Fibroblast of peridontal ligament (primary cell): ENCODE measurements at regions not wholly inside any gene's neighbourhood (a gene's known extent, or its start where the extent isn't known, plus 50 kb on each side); places are given as distances from the start of the nearest gene placed in this dataset.
"Not testable (repeated sequence)": the region's sequence is repeated elsewhere in the genome, so short reads cannot be mapped to it uniquely, and the experiment has no call there.

Experiments used
- DNase-seq: peaks from one replicate; pipeline ENCODE4 v3.0.0-alpha.2; 2010; ENCODE audit errors: extremely low read depth

DNA sequence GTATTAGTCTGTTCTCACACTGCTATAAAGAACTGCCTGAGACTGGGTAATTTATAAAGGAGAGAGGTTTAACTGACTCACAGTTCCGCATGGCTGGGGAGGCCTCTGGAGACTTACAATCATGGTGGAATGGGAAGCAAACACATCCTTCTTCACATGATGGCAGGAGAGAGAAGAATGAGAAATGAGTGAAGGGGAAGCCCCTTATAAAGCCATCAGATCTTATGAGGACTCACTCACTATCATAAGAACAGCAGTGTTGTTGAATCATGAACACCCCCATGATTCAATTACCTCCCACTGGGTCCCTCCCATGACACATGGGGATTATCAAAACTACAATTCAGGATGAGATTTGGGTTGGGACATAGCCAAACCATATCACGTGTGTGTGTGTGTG is 1764.4 kb upstream of the SEL1L start:
- DNase-seq = not testable (repeated sequence)

DNA sequence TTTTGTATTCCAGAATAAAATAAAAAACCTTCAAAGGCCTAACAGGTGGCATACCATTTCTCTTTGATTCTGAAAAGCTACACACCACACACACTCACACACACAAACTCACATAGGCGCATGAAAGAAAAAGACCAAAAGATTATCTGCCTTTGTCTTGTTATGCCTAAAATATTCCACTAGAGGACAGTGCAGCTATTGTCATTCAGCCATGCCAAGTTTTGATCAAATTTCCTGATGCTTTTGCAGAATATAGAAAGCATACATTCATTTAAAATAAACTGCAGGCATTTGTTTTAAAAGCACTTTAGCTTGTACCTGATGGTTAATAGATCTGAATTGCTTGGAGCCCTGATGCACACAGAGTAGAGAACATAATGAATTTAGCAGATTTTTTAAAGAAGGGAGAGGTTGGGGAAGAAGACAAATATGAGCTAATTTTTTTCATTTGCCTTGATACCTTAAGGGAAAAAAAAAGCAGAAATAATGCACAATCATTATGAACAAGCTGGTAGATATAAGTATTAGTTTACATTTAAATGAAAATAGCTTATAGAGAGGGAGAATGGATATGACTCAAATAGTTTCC is 1766.9 kb upstream of the SEL1L start:
- DNase-seq = peak; percentile 53

DNA sequence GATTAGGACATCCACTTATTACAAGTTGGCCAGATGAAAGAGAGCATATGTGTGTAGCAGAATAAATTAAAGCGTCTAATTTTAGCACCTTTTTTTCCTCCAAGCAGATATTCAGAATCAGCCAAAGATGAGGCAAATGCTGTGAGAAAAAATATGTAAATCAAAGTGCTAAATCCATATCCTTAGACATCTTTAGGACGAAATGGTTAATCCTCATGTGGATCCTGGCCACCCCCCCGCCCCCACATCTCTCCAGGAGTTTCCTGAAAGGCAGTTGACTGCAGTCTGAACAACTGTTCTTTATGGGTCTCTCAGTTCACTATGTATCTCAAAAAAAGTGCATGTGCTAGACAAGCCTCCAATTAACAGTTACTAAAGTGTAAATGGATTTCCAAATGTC is 1768.1 kb upstream of the SEL1L start:
- no peak for DNase-seq

DNA sequence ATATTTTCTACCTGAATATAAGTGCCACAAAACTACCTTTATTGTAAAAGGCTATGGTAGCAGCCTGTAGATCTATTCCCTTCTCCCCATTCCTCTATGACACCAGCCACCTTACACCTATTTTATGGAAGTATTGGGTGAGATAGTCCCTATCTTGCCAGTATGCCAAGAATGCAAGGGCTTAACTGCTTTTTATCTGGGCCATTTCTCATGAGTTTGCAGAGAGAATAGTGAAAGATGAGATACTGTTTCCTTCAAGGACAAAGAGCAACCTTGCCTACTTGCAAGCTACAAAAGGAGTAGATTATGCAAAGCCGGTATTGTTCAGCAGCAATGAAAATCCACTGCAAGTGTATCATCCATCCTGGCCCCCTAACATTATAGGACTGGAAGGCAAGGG is 1775.6 kb upstream of the SEL1L start:
- DNase-seq = no peak

DNA sequence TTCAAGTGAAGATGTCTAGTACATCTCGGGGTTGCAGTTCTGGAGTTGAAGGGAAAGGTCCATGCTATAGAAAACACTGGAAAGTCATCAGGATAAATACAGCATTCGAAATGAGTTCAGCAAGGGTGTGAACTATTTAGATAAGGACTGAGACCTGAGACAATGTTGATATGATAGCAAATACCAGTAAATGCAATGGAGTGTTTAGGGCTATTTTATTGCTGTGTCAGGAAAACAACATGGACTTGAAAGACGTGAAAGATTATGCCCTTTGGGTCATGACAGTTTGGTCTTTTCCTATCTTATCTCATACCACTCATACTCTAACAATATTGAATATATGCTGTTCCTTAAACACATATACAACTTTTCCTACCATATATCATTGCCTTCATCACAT is 1776.2 kb upstream of the SEL1L start:
- DNase-seq = no peak

DNA sequence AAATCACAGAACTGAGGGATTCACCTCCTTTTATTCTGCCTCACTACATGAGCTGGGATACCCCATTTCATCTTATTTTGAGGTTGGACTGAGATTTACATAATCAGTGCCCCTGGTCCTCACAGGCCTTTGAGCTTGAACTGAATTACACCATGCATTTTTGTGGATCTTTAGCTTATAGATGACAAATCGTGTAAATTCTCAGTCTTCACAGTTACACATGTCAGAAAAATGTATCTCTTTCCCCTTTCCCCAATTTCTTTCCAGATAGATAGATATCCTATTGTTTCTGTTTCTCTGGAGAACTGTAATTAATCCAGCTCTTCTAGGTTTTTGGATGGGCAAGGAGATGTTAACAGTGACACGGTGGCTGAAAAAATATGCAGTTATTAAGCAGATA is 1778.9 kb upstream of the SEL1L start:
- DNase-seq = no peak

DNA sequence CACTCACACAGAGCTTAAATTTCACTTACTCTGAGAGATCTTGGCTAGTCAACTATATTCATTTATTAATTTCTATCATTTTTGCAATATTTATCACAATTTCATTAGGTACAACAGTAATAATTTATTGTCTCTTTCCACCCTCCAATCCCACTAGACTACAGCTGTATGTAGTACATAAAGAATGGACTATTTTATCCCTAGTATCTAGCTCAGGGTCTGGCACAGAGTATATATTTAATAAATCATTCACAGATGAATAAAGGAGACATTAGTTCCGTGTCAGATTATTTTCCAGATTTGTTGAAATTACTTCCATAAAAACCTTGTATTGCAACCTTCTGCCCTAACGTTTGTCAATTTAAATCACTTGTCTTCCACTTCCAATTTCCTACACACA is 1781.1 kb upstream of the SEL1L start:
- DNase-seq = no peak

DNA sequence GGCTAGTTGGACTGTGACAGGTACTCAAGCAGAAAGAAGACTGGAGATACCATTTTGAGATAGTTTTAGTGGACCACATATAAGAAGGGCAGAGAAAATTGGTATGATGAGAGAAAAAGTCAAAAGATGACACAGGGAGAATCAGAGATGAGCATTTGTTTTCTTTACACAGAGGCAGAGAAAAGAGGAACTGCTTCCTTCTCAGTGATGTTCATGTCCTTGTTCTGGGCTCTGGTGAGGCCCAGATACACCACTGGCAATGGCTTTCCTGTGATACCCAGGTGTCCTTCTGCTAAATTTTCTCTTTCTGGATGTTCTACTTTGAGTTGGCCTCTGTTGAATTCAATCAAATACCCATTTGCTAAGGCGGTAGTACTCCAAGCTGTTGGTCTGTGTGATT is 1782.7 kb upstream of the SEL1L start:
- no peak for DNase-seq

DNA sequence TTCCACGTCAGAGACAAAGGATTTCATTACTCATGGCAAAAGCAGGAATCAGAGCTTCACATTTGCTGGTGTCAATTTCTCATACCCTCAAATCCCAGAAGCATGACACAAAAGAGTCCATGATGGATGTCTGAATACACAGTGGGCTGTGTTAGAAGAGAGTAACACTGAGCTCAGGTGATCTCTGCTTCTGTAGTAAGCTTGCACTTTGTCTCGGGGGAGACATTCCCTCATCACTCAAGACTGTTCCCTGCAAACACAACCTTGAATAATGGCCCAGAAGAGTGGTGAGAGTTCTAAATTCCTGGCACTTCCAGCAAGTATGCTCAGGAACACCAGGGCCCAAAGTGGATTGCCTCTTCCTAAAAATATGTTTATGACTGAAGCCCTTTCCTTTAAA is 1787.2 kb upstream of the SEL1L start:
- DNase-seq = no peak

DNA sequence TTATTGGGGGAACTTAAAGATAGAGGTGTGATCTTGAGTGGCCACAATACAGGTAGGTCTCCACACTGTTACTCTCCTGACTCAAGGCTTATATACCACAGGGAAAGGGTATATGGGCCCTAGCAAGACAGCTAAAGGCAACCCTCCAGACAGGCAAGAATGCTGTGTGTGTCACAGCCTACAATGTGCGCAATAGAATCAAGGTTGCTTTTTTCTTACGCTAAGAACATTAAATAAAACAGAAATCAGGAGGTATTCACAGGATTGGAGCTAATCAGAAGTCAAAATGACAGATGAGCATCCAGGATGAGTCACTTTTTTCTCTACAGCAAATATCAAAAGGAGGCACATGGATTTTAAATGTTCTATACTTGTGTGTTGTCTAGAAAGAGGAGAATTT is 1797.9 kb upstream of the SEL1L start:
- DNase-seq = no peak

DNA sequence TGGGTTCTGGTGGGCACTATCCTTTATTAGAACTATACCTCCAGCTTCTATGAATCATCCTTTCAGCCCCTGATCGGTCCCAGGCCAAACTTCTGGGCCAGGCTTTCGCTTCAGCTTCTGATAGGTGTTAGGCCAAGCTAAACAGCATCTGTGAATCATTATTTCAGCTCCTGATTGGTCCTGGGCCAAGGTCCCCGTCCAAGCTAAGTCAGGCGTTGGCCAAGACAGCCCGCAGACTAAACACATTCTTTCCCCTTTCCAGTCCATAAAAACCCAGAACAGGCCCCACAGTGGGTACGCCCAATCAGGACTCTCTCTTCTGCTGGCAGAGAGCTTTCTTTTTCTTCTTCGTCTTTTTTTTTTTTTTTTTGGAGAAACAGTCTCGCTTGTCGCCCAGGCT is 1808.9 kb upstream of the SEL1L start:
- DNase-seq = peak; percentile 5

DNA sequence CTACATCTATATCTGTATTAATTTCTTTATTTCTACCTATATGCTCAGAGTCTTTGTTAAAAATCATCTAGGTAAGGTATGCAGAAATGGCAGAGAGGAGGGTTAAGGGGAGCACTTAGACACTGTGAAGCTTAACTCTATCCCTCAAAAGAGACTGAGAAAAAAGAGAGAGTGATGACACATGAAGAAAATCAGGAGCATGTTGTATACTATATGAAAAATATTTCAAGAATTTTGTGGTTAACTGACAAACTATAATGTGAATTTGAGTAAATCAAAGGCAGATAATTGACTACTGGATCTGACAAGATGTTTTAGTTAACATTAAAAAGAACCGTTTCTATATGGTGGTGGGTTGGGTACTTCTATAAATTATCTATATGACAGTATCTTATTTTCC is 1814.2 kb upstream of the SEL1L start:
- peak; percentile 30 for DNase-seq

DNA sequence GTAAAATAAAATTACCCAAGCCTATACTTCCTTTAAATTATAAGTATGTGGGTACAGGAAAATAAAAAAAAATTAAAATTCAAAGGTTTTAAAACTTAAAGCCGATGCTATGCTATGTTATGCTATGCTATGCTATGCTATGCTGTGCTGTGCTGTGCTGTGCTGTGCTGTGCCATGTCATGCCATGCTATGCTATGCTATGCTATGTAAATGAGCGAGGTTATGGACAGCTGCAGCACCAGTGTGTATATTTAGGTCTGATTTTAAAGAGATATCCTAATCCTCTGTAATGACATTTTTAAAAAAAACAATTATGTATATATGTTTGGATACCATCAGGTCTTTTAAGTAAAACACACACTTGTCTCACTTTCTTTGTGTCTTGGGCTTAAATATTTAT is 1822.0 kb upstream of the SEL1L start:
- DNase-seq = no peak

DNA sequence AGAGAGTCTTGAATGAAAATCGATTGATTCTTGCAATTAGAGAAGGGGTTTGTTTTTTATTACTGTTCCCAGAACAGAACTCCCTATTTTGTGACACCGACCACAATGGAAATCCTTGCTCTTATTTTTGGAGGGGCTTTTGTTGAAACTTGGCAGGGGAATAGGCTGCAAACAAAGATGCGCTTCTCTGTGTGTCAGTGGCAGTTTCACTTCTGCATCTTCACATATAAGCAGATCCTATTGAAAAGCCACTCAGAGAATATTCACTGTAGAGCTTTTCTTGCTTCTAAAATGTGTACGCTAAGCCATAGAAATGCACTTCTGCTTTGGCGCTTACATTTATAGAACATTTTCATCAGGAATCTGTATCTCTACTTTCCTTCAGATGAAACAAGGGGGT is 1822.4 kb upstream of the SEL1L start:
- DNase-seq = no peak

DNA sequence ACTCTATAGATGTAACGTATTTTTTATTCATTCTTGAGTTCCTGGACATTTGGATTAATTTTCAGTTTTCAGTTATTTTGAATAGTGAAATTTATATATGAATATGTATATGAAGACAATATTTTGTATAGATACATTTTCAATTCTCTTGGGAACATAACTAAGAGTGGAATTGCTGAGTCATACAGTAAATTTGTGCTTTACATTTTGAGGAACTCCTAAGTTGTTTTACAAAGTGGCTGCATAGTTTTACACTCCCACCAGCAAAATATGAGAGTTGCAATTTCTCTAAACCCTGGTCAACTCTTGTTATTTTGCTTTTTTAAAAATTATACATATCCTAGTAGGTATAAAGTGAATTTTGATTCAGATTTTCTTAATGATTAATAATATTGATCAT is 1838.6 kb upstream of the SEL1L start:
- no peak for DNase-seq

DNA sequence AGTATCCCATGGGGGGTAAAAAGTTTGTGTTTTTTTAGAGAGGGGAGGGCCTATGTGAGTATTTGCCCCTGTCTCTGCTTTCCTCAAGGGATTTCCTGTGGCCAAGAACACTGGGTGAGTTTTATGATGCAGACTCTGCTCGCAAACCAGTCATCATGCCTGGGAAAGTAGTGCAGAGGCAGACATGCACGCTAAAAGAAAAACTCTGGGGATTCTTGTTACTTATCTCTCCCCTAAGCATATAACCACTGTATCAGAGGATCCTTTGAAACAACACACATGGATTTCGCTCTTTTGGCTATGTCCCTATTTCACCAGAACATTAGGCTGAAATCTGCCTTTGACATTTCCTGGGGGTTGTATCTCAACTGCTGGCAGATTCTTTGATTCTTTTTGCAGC is 1845.8 kb upstream of the SEL1L start:
- peak; percentile 5 for DNase-seq

DNA sequence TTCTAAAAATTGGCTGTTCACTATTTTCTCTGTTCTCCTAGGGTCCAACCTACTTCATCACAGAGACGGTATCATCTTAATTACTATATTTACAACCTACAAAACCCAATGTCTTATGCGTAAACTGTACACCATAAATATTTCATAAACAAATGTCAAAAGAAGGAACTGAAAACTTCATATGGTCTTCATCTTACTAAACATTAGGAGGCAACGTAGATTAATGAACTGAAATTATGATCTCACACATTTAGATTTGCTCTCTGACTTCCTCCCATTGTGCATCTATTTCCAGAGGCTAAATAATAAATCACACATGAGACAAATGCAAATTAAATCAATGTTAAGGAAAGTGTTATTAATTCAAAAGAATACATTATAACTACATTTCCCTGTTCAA is 1850.6 kb upstream of the SEL1L start:
- DNase-seq = no peak

DNA sequence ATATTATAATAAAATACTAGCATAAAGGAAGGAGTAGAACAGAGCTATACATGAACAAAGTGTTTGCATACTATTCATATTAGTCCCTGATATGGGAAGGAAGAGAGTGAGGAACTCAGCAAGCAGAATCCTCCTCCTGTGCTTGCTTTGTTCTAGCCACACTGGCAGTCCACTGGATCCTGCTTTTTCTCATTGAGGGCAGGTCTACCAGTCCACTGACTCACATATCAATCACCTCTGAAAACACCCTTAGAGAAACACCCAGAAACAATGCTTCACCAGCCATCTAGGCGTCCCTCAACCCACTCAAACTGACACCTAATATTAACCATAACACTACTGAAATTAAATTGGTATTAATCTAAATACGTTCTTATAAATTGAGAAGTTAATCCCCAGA is 1861.7 kb upstream of the SEL1L start:
- no peak for DNase-seq

DNA sequence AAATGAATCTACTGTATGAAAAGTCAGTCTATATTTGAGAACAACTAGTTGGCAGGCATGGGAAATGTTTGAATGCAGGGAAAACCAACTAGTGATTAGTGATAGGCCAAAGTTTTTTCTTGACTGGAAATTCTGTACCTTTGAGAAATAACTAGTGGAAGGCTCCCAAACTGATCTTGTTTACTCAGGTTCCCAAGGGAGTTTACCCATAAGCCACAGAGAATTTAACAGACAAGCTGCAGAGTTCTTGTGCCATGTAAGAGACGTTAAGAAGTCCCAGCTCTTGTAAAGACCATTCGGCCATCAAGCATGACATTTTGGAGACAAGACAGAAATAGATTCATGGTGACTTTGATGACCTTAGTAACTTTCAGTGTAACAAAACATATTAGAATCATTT is 1882.8 kb upstream of the SEL1L start:
- peak; percentile 18 for DNase-seq

DNA sequence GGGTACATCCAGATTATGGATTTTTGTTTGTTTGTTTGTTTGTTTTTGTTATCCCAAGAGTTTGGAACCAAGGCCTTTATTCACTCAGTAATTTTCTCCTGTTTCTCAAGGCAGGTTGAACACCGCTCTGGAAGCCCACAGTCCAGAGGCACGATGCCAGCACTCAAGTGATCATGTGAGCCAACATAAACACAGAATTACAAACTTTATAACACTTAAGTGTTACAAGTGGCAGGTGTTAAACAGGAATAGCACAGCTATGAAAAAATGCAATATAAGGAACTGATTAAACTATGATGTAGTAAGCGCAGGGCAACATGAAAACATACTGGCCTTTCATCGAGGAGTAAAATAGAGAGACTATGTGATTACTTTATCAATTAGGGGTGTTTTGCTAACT is 1885.8 kb upstream of the SEL1L start:
- DNase-seq = no peak

DNA sequence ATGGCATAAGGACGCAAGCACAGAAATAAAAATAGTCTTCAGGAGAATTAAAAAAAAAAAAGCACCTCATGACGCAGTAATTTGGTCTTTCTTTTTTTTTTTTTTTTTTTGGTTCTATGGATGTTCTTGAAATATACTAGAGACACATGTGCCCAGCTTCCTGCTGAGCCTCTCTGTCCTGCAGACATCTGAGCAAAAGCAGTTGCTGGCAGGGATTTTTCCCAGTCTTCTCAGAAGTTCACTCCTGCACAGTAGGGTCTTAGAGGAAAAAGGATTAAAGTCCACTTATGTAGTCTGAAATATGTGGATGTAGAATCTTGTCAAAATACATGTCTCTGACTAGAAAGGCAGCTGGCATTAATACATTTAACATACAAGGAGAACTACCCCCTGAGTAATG is 1888.1 kb upstream of the SEL1L start:
- no peak for DNase-seq

DNA sequence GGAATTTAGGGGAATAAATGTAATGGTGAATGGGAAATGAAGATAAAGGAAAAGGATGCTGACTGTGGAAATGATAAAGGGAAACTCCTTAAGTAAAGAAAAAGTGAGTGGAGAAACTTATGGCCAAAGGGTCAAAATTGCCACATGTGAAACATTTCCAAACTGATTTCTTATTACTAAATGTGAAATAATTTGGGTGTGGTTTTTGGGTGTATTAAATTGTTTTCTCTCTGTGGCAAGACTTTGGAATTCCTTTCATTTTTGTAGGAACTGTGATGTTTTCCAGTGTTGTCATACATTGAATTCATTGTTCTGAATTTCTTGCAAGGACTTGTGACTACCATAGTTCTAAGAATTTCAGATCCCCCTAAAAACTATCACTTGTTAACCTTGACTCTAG is 1891.5 kb upstream of the SEL1L start:
- peak; percentile 47 for DNase-seq

DNA sequence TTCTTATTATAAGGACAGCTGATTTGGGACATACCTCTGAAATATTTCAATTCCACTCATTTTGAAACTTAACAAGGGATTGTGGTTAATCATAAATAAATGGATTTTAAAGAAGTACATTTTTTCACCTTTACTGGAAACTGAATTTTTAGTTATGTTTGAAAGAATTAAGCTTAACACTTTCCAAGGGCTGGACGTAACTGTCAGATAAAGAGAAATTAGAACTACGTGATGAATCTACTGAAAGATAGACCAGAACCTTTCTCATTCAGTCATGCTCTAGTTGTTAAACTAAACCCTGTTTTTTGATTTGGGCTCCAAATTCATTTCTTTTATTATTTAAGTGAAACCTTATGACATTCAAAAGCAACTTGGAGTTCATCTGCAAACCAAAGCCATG is 1892.1 kb upstream of the SEL1L start:
- DNase-seq = no peak

DNA sequence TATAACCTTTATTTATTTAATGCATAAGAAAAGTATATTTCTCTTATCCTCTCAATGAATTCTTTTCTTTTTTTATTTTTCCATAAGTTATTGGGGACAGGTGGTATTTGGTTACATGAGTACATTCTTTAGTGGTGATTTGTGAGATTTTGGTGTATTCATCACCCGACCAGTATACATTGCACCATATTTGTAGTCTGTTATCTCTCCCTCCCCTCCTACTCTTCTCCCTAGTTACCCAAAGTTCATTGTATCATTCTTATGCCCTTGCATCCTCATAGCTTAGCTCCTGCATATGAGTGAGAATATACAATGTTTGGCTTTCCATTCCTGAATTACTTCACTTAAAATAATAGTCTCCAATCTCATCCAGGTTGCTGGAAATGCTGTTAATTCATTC is 1900.0 kb upstream of the SEL1L start:
- no peak for DNase-seq

DNA sequence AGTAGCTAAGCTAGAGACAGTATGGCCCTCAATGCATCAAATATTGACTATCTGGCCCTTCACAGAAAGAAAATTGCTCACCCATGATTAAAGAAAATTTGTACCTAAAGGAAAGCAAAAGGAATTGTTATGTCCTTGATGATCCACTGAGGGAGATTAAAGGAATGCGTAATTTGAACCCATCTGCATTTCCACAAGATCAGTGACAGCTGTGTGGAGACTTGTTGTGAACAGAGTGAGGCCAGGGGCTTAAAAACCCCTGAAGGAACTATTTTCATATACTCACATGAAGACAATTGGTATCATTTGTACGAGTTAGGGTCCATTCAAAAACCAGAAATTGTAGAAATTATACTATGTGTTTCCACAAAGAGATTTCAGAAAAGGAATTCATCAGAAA is 1908.1 kb upstream of the SEL1L start:
- no peak for DNase-seq
